Epithelial cell of esophagus (primary cell): ENCODE measurements at regions not wholly inside any gene's neighbourhood (a gene's known extent, or its start where the extent isn't known, plus 50 kb on each side); places are given as distances from the start of the nearest gene placed in this dataset.

ENCODE experiments used
- DNase-seq: peaks from one replicate; pipeline ENCODE4 v3.0.0; 2010; ENCODE audit warnings: low read depth
- H3K4me3 ChIP-seq: 2 replicates; pipeline ENCODE4 v1.5.1; 2011; ENCODE audit warnings: mild to moderate bottlenecking, low read length, control low read depth
- CTCF ChIP-seq: IDR thresholded peaks from 2 replicates; pipeline ENCODE4 v1.5.1; 2011; ENCODE audit warnings: low read depth, mild to moderate bottlenecking, low read length, control low read depth, inconsistent platforms; ENCODE audit not compliant: insufficient read depth; ENCODE audit errors: missing control alignments

- no peak for TF ChIP-seq CTCF
- DNase-seq = peak; percentile 85
- no peak overlapping the region for H3K4me3 ChIP-seq
Observed at GRCh38 chr5:160507221-160507721, 85.6 kb downstream of the PTTG1 start.

- TF ChIP-seq CTCF = peak; percentile 84
- H3K4me3 ChIP-seq = no peak overlapping the region
- peak; percentile 84 for DNase-seq
Observed at GRCh38 chr5:160508780-160509361, 87.2 kb downstream of the PTTG1 start.

GRCh38 chr5:160511280-160511929 lies 89.8 kb downstream of the PTTG1 start:
- H3K4me3 ChIP-seq = no peak overlapping the region
- no peak for DNase-seq

More at GRCh38 chr5:160511280-160511929, 89.8 kb downstream of the PTTG1 start:
- TF ChIP-seq CTCF = no peak
